ENCODE measurements at regions not wholly inside any gene's neighbourhood (a gene's known extent, or its start where the extent isn't known, plus 50 kb on each side); places are given as distances from the start of the nearest gene placed in this dataset.

GRCh38 chr20:3318226-3318884 is 79.4 kb upstream of the SLC4A11 start:
- TF ChIP-seq, protein P1, sequence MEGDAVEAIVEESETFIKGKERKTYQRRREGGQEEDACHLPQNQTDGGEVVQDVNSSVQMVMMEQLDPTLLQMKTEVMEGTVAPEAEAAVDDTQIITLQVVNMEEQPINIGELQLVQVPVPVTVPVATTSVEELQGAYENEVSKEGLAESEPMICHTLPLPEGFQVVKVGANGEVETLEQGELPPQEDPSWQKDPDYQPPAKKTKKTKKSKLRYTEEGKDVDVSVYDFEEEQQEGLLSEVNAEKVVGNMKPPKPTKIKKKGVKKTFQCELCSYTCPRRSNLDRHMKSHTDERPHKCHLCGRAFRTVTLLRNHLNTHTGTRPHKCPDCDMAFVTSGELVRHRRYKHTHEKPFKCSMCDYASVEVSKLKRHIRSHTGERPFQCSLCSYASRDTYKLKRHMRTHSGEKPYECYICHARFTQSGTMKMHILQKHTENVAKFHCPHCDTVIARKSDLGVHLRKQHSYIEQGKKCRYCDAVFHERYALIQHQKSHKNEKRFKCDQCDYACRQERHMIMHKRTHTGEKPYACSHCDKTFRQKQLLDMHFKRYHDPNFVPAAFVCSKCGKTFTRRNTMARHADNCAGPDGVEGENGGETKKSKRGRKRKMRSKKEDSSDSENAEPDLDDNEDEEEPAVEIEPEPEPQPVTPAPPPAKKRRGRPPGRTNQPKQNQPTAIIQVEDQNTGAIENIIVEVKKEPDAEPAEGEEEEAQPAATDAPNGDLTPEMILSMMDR (IDR thresholded peaks at IDR 0.05), result no peak

DNA sequence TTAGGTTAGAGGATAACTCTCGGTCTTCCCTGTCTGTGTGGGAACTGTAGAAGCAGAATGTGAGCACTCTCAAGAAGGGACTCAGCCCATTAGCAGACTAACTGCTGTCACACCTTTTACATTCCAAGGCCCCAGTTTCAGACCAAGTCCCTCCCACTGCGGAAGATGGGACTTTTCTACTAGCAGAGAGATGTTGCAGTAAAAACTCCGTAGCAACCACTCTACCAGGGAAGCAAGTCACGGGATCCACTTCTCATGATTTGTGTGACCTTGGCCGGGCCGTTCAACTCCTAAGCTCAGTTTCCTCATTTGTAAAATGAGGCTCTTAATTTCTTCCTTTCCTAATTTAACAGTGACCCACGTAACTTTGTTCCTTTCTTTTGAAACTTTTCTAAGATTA is 77.1 kb upstream of the SLC4A11 start:
- TF ChIP-seq, protein P1 (IDR thresholded peaks at IDR 0.05), result no peak

- TF ChIP-seq, protein P1 (IDR thresholded peaks at IDR 0.05), result no peak
Observed at GRCh38 chr20:3315136-3315535, 76.1 kb upstream of the SLC4A11 start.

DNA sequence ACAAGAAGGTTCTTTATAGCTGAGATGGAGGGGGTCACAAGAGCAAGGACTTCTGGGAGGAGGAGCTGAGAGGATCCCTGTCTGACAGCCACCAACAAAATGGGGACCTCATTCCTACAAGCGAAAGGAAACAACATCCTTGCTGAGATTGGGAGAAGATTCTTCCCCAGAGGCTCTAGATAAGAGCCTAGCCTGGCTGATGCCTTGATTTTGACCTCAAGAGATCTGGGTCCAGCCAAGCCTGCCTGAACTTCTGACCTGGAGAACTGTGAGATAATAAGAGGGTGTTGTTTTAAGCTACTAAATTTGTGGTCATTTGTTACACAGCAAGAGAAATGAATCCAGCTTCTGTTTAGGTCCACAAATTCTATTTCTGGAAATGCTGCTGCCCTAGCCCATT is 75.4 kb upstream of the SLC4A11 start:
- TF ChIP-seq, protein P1 (IDR thresholded peaks at IDR 0.05), result no peak

GRCh38 chr20:3313683-3314065 is 74.7 kb upstream of the SLC4A11 start:
- TF ChIP-seq, protein P1 (IDR thresholded peaks at IDR 0.05), result peak; percentile 42; the same call in 1 of the 2 replicates

- TF ChIP-seq, protein P1 (IDR thresholded peaks at IDR 0.05), result no peak
Observed at GRCh38 chr20:3312940-3313682, 74.1 kb upstream of the SLC4A11 start.

DNA sequence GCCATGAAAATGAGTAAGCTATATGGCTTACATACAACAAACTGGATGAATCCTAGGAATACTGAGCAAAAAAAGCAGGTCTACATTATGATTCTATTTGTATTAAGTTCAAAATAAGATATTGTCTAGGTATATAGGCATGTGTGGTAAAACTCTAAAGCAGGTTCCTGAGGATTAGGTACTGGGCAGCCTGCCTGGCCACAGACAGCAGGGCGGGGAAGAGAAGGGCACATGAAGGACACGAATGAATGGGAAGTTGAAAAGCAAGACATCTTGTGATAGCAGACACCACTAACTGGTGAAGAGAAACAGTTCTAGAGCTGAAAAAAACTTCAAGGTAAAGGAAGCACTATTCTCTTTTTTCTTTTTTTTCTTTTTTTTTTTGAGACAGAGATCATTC is 72.6 kb upstream of the SLC4A11 start:
- TF ChIP-seq, protein P1 (IDR thresholded peaks at IDR 0.05), result no peak

Data from LNCAP (cell line).